Muscle of leg (tissue), 3 donors: ENCODE measurements at regions not wholly inside any gene's neighbourhood (a gene's known extent, or its start where the extent isn't known, plus 50 kb on each side); places are given as distances from the start of the nearest gene placed in this dataset.

Experiments used
- DNase-seq: peaks from one replicate; pipeline ENCODE4 v3.0.0; 2013
- H3K27ac ChIP-seq: one replicate; pipeline ENCODE4 v1.5.1; 2013; ENCODE audit warnings: mild to moderate bottlenecking, low read length, control low read depth
- H3K27me3 ChIP-seq: one replicate; pipeline ENCODE4 v1.6.1; 2013; ENCODE audit warnings: low read length; ENCODE audit not compliant: control insufficient read depth, insufficient read depth
- H3K36me3 ChIP-seq: one replicate; pipeline ENCODE4 v1.6.1; 2013; ENCODE audit warnings: low read length; ENCODE audit not compliant: control insufficient read depth, insufficient read depth
- H3K4me1 ChIP-seq: one replicate; pipeline ENCODE4 v1.6.1; 2013; ENCODE audit warnings: low read length; ENCODE audit not compliant: control insufficient read depth, insufficient read depth
- H3K4me3 ChIP-seq: one replicate; pipeline ENCODE4 v1.5.1; 2013; ENCODE audit warnings: low read length, control low read depth
- H3K9me3 ChIP-seq: replicated peaks from 2 replicates; pipeline ENCODE4 v1.6.1; 2013; ENCODE audit warnings: low read depth, low read length; ENCODE audit not compliant: control insufficient read depth
- WGBS: methylation state at CpG from one replicate; pipeline ENCODE4 v1.1.5; 2013; ENCODE audit warnings: missing lambda C conversion rate; ENCODE audit not compliant: insufficient coverage; 5-methylcytosine and 5-hydroxymethylcytosine counted together

GRCh38 chr18:51514128-51514527 lies 316.6 kb upstream of the MEX3C start:
- H3K4me3 ChIP-seq = no peak overlapping the region
- WGBS = no CpG with 5 or more reads among the region's 2 CpGs
- H3K27me3 ChIP-seq = no peaks in the 10 kb centered on the region
- no peaks in the 10 kb centered on the region for H3K36me3 ChIP-seq
- no peaks in the 10 kb centered on the region for H3K9me3 ChIP-seq
- no peak for DNase-seq
- no peaks in the 10 kb centered on the region for H3K4me1 ChIP-seq
- H3K27ac ChIP-seq = no peak overlapping the region

- no peaks in the 10 kb centered on the region for H3K36me3 ChIP-seq
- H3K4me1 ChIP-seq = no peaks in the 10 kb centered on the region
- no peaks in the 10 kb centered on the region for H3K9me3 ChIP-seq
- no peaks in the 10 kb centered on the region for H3K27me3 ChIP-seq
- no peak for DNase-seq
- no peak overlapping the region for H3K4me3 ChIP-seq
- H3K27ac ChIP-seq = no peak overlapping the region
- WGBS = 75% methylated on average over 5 of the region's 5 CpGs
Observed at GRCh38 chr18:51516478-51517038, 319.1 kb upstream of the MEX3C start.

GRCh38 chr18:51519571-51519970 lies 322.1 kb upstream of the MEX3C start:
- whole genome bisulfite sequencing = 80% methylated on average over 1 of the region's 1 CpG

GRCh38 chr18:51520676-51521180 lies 323.2 kb upstream of the MEX3C start:
- no CpG with 5 or more reads among the region's 1 CpG for WGBS

More at GRCh38 chr18:51519571-51519970, 322.1 kb upstream of the MEX3C start:
- no peaks in the 10 kb centered on the region for H3K4me1 ChIP-seq
- no peaks in the 10 kb centered on the region for H3K9me3 ChIP-seq
- H3K27me3 ChIP-seq = no peaks in the 10 kb centered on the region
- no peak overlapping the region for H3K27ac ChIP-seq
- H3K4me3 ChIP-seq = no peak overlapping the region
- H3K36me3 ChIP-seq = no peaks in the 10 kb centered on the region
- no peak for DNase-seq

GRCh38 chr18:51522338-51522737 lies 324.9 kb upstream of the MEX3C start:
- H3K4me1 ChIP-seq = no peaks in the 10 kb centered on the region
- H3K9me3 ChIP-seq = no peaks in the 10 kb centered on the region
- DNase-seq = no peak
- H3K4me3 ChIP-seq = no peak overlapping the region
- no peak overlapping the region for H3K27ac ChIP-seq
- no peaks in the 10 kb centered on the region for H3K36me3 ChIP-seq
- H3K27me3 ChIP-seq = no peaks in the 10 kb centered on the region
- WGBS = 66% methylated on average over 4 of the region's 7 CpGs

More at GRCh38 chr18:51520676-51521180, 323.2 kb upstream of the MEX3C start:
- H3K27me3 ChIP-seq = no peaks in the 10 kb centered on the region
- H3K36me3 ChIP-seq = no peaks in the 10 kb centered on the region
- no peaks in the 10 kb centered on the region for H3K9me3 ChIP-seq
- H3K4me3 ChIP-seq = no peak overlapping the region
- DNase-seq = no peak
- no peak overlapping the region for H3K27ac ChIP-seq
- no peaks in the 10 kb centered on the region for H3K4me1 ChIP-seq

GRCh38 chr18:51522821-51523220 lies 325.3 kb upstream of the MEX3C start:
- H3K4me1 ChIP-seq = no peaks in the 10 kb centered on the region
- no peak for DNase-seq
- no CpG with 5 or more reads among the region's 3 CpGs for WGBS
- H3K27ac ChIP-seq = no peak overlapping the region
- no peaks in the 10 kb centered on the region for H3K27me3 ChIP-seq
- no peaks in the 10 kb centered on the region for H3K9me3 ChIP-seq
- no peak overlapping the region for H3K4me3 ChIP-seq
- H3K36me3 ChIP-seq = no peaks in the 10 kb centered on the region

- Histone ChIP-seq H3K36me3 (no peaks in the 10 kb centered on the region), H3K27ac (no peak overlapping the region), H3K27me3 (no peaks in the 10 kb centered on the region), H3K4me3 (no peak overlapping the region), H3K4me1 (no peaks in the 10 kb centered on the region), H3K9me3 (no peaks in the 10 kb centered on the region)
- WGBS = 40% methylated on average over 2 of the region's 3 CpGs
- no peak for DNase-seq
Observed at GRCh38 chr18:51523671-51524070, 326.2 kb upstream of the MEX3C start.

GRCh38 chr18:51525453-51526225 lies 328.2 kb upstream of the MEX3C start:
- 50% methylated on average over 1 of the region's 4 CpGs for WGBS
- no peaks in the 10 kb centered on the region for H3K36me3 ChIP-seq
- H3K27ac ChIP-seq = no peak overlapping the region
- no peaks in the 10 kb centered on the region for H3K9me3 ChIP-seq
- no peaks in the 10 kb centered on the region for H3K4me1 ChIP-seq
- DNase-seq = no peak
- H3K4me3 ChIP-seq = no peak overlapping the region
- H3K27me3 ChIP-seq = no peaks in the 10 kb centered on the region

GRCh38 chr18:51527826-51528225 lies 330.3 kb upstream of the MEX3C start:
- no peak overlapping the region for H3K4me3 ChIP-seq
- H3K27me3 ChIP-seq = no peaks in the 10 kb centered on the region
- H3K9me3 ChIP-seq = no peaks in the 10 kb centered on the region
- H3K27ac ChIP-seq = no peak overlapping the region
- DNase-seq = no peak
- WGBS = no CpG with 5 or more reads among the region's 1 CpG
- H3K36me3 ChIP-seq = no peaks in the 10 kb centered on the region
- no peaks in the 10 kb centered on the region for H3K4me1 ChIP-seq

- WGBS = 79% methylated on average over 2 of the region's 5 CpGs
- no peaks in the 10 kb centered on the region for H3K4me1 ChIP-seq
- no peak for DNase-seq
- H3K9me3 ChIP-seq = no peaks in the 10 kb centered on the region
- no peaks in the 10 kb centered on the region for H3K27me3 ChIP-seq
- no peak overlapping the region for H3K4me3 ChIP-seq
- H3K27ac ChIP-seq = no peak overlapping the region
- no peaks in the 10 kb centered on the region for H3K36me3 ChIP-seq
Observed at GRCh38 chr18:51531501-51531900, 334.0 kb upstream of the MEX3C start.
